GM12873 (cell line): ENCODE measurements at regions not wholly inside any gene's neighbourhood (a gene's known extent, or its start where the extent isn't known, plus 50 kb on each side); places are given as distances from the start of the nearest gene placed in this dataset.

Source experiments
- CTCF ChIP-seq: IDR thresholded peaks from 2 replicates; pipeline ENCODE4 v1.5.1; 2012; ENCODE audit warnings: low read depth, mild to moderate bottlenecking, moderate library complexity, low read length, control low read depth; ENCODE audit not compliant: insufficient read depth; ENCODE audit errors: missing control alignments

GRCh38 chr2:182618672-182619079, 97.4 kb upstream of the DNAJC10 start:
- TF ChIP-seq CTCF: no peak

- no peak for TF ChIP-seq CTCF
Observed at GRCh38 chr2:182619276-182619675, 96.8 kb upstream of the DNAJC10 start.

- TF ChIP-seq CTCF: no peak
Observed at GRCh38 chr2:182621191-182621590, 94.9 kb upstream of the DNAJC10 start.

GRCh38 chr2:182621810-182622209, 94.2 kb upstream of the DNAJC10 start:
- TF ChIP-seq CTCF: no peak

- no peak for TF ChIP-seq CTCF
Observed at GRCh38 chr2:182622231-182622630, 93.8 kb upstream of the DNAJC10 start.

- no peak for TF ChIP-seq CTCF
Observed at GRCh38 chr2:182625814-182626213, 90.2 kb upstream of the DNAJC10 start.

GRCh38 chr2:182628916-182629315, 87.1 kb upstream of the DNAJC10 start:
- no peak for TF ChIP-seq CTCF
